CD4-positive, alpha-beta T cell (primary cell): ENCODE measurements at regions not wholly inside any gene's neighbourhood (a gene's known extent, or its start where the extent isn't known, plus 50 kb on each side); places are given as distances from the start of the nearest gene placed in this dataset.

ENCODE experiments used
- ATAC-seq: fragments of 200-7000 bp; cut with Tn5 transposase; one replicate; pipeline ENCODE4 v1.10.0; 2022; ENCODE audit warnings: mild to moderate bottlenecking; ENCODE audit not compliant: poor library complexity
- CTCF ChIA-PET: fragments of 350-600 bp; sonication (Branson Sonifier 250); formaldehyde crosslinking; loops from one replicate; lab custom pipeline; 2021; ENCODE audit warnings: antibody characterized with exemption, inconsistent platforms; lab: Charles Lee
- POLR2A ChIA-PET: fragments of 350-600 bp; sonication (Branson Sonifier 250); formaldehyde crosslinking; loops from one replicate; lab custom pipeline; 2021; ENCODE audit warnings: antibody characterized with exemption, inconsistent platforms; lab: Charles Lee
- DNase-seq, 14 experiments: peaks; one replicate each; pipeline ENCODE4 v3.0.0-alpha.2; 2013 to 2020; ENCODE audit warnings: mixed read lengths in 2 of 14
- H3K27ac ChIP-seq, 2 donors: one replicate each; pipeline versions ENCODE4 v1.5.1 to v1.7.0; 2013; ENCODE audit warnings: low read length in 2 of 2, low read depth in 1 of 2, mild to moderate bottlenecking in 1 of 2
- H3K27me3 ChIP-seq, 2 experiments: 1 replicate in 1 of 2; 2 replicates in 1 of 2; pipeline versions ENCODE4 v1.6.1 to v1.7.0; 2013; ENCODE audit warnings: low read length in 2 of 2, control low read depth in 1 of 2, mild to moderate bottlenecking in 1 of 2, moderate library complexity in 1 of 2; ENCODE audit not compliant: insufficient read depth in 2 of 2, control insufficient read depth in 1 of 2
- H3K36me3 ChIP-seq: one replicate; pipeline ENCODE4 v1.6.1; 2013; ENCODE audit warnings: low read length, control low read depth; ENCODE audit not compliant: insufficient read depth
- H3K4me1 ChIP-seq: one replicate; pipeline ENCODE4 v1.6.1; 2013; ENCODE audit warnings: low read length, control low read depth; ENCODE audit not compliant: insufficient read depth
- H3K4me3 ChIP-seq: one replicate; pipeline ENCODE4 v1.5.1; 2013; ENCODE audit warnings: mild to moderate bottlenecking, low read length, moderate library complexity
- H3K9me3 ChIP-seq, 2 experiments: 1 replicate in 1 of 2; 2 replicates in 1 of 2; pipeline versions ENCODE4 v1.6.1 to v1.7.0; 2013; ENCODE audit warnings: low read length in 2 of 2, mild to moderate bottlenecking in 2 of 2, control low read depth in 1 of 2, moderate library complexity in 1 of 2; ENCODE audit not compliant: control insufficient read depth in 1 of 2, insufficient read depth in 1 of 2
- H3K27ac Mint-ChIP-seq: one replicate; pipeline ENCODE4 v1.8.0; 2020; ENCODE audit warnings: mixed read lengths
- H3K27me3 Mint-ChIP-seq: one replicate; pipeline ENCODE4 v1.8.0; 2021; ENCODE audit warnings: mixed read lengths
- H3K36me3 Mint-ChIP-seq: one replicate; pipeline ENCODE4 v1.8.0; 2021; ENCODE audit warnings: low read depth, mixed read lengths
- H3K4me1 Mint-ChIP-seq: one replicate; pipeline ENCODE4 v1.8.0; 2021; ENCODE audit warnings: low read depth, mixed read lengths
- H3K4me3 Mint-ChIP-seq: one replicate; pipeline ENCODE4 v1.8.0; 2020; ENCODE audit warnings: mild to moderate bottlenecking, mixed read lengths
- H3K9me3 Mint-ChIP-seq: one replicate; pipeline ENCODE4 v1.8.0; 2020; ENCODE audit warnings: mixed read lengths
- CTCF ChIP-seq: fragments of 200-600 bp; IDR thresholded peaks from one replicate; pipeline ENCODE4 v1.8.0; 2022; ENCODE audit warnings: antibody characterized with exemption, mild to moderate bottlenecking
- intact Hi-C, 2 experiments: fragments of 100-400 bp; cut with DNase I in 1 of 2; cut with micrococcal nuclease in 1 of 2; formaldehyde crosslinking; loops; one replicate each; pipeline versions ENCODE4 v1.15.1 to v1.9.0; 2023 to 2025; cut with DNase I, micrococcal nuclease

- Mint-ChIP-seq H3K4me3 (no peak overlapping the region), H3K27me3 (peaks cover 7% of the 10 kb centered on the region), H3K9me3 (peaks cover 2% of the 10 kb centered on the region), H3K4me1 (no peaks in the 10 kb centered on the region), H3K36me3 (no peaks in the 10 kb centered on the region), H3K27ac (no peak overlapping the region)
- H3K27me3 ChIP-seq: no peaks in the 10 kb centered on the region
- CTCF ChIA-PET: no interaction called here
- H3K4me1 ChIP-seq: no peaks in the 10 kb centered on the region
- POLR2A ChIA-PET: no interaction called here
- H3K4me3 ChIP-seq: no peak overlapping the region
- H3K9me3 ChIP-seq: peaks cover 0 to 5% of the 10 kb centered on the region in 2 experiments
- H3K27ac ChIP-seq: no peak overlapping the region
- TF ChIP-seq CTCF: no peak
- no peaks in the 10 kb centered on the region for H3K36me3 ChIP-seq
- DNase-seq: no peak
- intact Hi-C loops: no loop called here
- no peak for ATAC-seq
Observed at GRCh38 chr1:4108758-4109627, 208.9 kb upstream of the C1orf174 start.

- intact Hi-C loops: no loop called here
- ChIA-PET CTCF (no interaction called here), POLR2A (interaction anchor here (0.6 kb wide), 1 partner anchor 278 kb away, joined by 3 read pairs; no protein-coding TSS in a partner anchor)
- Mint-ChIP-seq H3K9me3 (peaks cover 2% of the 10 kb centered on the region), H3K4me1 (no peaks in the 10 kb centered on the region), H3K27me3 (peaks cover 7% of the 10 kb centered on the region), H3K27ac (no peak overlapping the region), H3K4me3 (no peak overlapping the region), H3K36me3 (no peaks in the 10 kb centered on the region)
- H3K27me3 ChIP-seq: no peaks in the 10 kb centered on the region
- H3K4me1 ChIP-seq: no peaks in the 10 kb centered on the region
- ATAC-seq (no peak), DNase-seq (no peak)
- no peaks in the 10 kb centered on the region for H3K36me3 ChIP-seq
- H3K27ac ChIP-seq: no peak overlapping the region
- H3K9me3 ChIP-seq: peaks cover 0 to 5% of the 10 kb centered on the region in 2 experiments
- H3K4me3 ChIP-seq: no peak overlapping the region
- no peak for TF ChIP-seq CTCF
Observed at GRCh38 chr1:4109628-4109940, 209.5 kb upstream of the C1orf174 start.

GRCh38 chr1:4110888-4111287, 210.8 kb upstream of the C1orf174 start:
- H3K4me1 Mint-ChIP-seq: no peaks in the 10 kb centered on the region

More at GRCh38 chr1:4110888-4111287, 210.8 kb upstream of the C1orf174 start:
- TF ChIP-seq CTCF: no peak
- intact Hi-C loops: no loop called here
- POLR2A ChIA-PET: no interaction called here
- CTCF ChIA-PET: no interaction called here
- ATAC-seq (no peak), DNase-seq (no peak)
- Histone ChIP-seq H3K9me3 (no peaks in the 10 kb centered on the region), H3K4me1 (no peaks in the 10 kb centered on the region), H3K27ac (no peak overlapping the region), H3K27me3 (no peaks in the 10 kb centered on the region), H3K4me3 (no peak overlapping the region), H3K36me3 (no peaks in the 10 kb centered on the region)
- peaks cover 2% of the 10 kb centered on the region for H3K9me3 Mint-ChIP-seq
- H3K36me3 Mint-ChIP-seq: no peaks in the 10 kb centered on the region
- H3K4me3 Mint-ChIP-seq: no peak overlapping the region
- H3K27ac Mint-ChIP-seq: no peak overlapping the region
- peaks cover 7% of the 10 kb centered on the region for H3K27me3 Mint-ChIP-seq
